HPDE6-E6E7 (cell line): ENCODE measurements at regions not wholly inside any gene's neighbourhood (a gene's known extent, or its start where the extent isn't known, plus 50 kb on each side); places are given as distances from the start of the nearest gene placed in this dataset.
"Not testable (repeated sequence)": the region's sequence is repeated elsewhere in the genome, so short reads cannot be mapped to it uniquely, and the experiment has no call there.

Experiments used
- DNase-seq: peaks from one replicate; pipeline ENCODE4 v3.0.0; 2011; ENCODE audit warnings: missing footprints; ENCODE audit errors: extremely low spot score

GRCh38 chr9:73095425-73095824 lies 56.2 kb upstream of the ANXA1 start:
- no peak for DNase-seq

GRCh38 chr9:73093740-73094379 lies 57.8 kb upstream of the ANXA1 start:
- no peak for DNase-seq

GRCh38 chr9:73093016-73093739 lies 58.5 kb upstream of the ANXA1 start:
- no peak for DNase-seq

- DNase-seq: no peak
Observed at GRCh38 chr9:73091909-73092308, 59.8 kb upstream of the ANXA1 start.

DNA sequence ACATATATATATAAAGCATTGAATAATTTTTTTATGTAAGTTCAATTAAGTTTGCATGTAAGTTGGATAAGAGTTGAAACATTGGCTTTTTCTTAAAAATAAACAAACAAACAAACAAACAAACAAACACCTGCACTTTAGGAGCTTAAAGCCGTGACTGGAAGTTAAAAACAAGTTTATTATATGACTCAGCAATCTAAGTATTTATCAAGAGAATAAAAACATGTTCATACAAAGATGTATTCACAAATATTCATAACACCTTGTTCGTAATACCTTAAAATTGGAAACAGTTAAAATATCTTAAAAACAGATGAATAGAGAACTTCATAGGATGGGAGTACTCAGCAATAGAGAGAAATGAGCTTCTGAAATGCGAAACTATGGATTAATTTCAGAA lies 61.5 kb upstream of the ANXA1 start:
- no peak for DNase-seq

DNA sequence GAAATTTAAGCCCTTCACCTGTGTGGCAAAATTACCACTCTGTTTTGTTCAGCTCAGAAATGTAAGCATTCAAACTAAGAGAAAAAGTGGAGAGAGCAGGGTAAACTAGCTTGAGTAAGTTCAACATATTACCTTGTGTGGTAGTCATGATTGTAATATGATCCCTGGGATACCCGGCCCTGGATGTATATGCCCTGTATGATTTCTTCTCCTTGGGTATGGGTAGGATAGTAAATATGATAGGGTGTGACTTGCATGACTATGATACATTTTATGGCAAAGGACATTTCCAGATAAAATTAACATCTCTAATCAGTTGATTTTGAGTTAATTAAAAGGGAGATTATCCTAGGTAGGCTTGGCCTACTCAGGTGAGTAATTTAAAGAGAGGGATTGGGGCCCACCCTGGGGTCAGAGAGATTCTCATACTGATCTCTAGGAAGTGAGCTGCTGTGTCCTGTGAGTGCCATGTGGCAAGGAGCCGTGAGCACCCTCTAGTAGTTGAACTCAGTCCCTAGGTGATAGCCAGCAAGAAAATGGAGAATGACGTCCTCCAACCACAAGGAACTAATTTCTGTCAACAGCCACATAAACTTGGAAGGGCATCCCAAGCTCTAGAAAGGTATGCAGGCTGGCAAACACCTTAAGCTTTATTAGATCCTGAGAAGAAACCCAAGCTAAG lies 62.2 kb upstream of the ANXA1 start:
- no peak for DNase-seq

- DNase-seq: not testable (repeated sequence)
Observed at GRCh38 chr9:73087876-73088275, 63.8 kb upstream of the ANXA1 start.

GRCh38 chr9:73083519-73083918 lies 68.1 kb upstream of the ANXA1 start:
- DNase-seq: no peak

- DNase-seq: peak; percentile 29
Observed at GRCh38 chr9:73081979-73082657, 69.5 kb upstream of the ANXA1 start.

DNA sequence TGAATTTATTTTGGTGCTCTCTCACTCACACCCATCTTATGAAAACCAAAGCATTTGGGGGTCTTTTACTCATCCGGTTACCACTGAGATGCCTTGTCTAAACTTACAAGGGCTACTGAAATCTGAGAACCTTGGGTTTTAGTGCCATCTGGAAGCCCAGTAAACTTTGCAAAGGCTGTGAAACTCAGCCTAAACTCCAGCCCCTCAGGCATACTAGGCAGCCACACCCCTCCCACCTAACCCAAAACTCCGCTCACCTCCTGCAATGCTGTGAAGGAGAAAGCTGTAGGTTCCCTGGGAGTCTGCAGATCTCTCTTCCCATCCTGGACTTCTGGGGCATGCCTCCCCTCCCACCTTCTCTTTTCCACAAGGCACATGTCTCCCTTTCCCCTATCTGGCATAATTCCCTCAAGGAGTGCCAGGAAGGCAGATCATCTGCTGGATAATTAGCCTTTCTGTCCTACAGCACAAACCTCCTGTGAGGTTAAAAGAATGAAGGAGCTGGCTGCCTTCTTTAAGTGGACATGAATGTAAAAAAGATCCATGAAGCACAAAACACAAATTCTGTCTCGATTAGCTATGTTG lies 71.5 kb upstream of the ANXA1 start:
- no peak for DNase-seq

GRCh38 chr9:73079326-73079725 lies 72.3 kb upstream of the ANXA1 start:
- DNase-seq: peak; percentile 13

DNA sequence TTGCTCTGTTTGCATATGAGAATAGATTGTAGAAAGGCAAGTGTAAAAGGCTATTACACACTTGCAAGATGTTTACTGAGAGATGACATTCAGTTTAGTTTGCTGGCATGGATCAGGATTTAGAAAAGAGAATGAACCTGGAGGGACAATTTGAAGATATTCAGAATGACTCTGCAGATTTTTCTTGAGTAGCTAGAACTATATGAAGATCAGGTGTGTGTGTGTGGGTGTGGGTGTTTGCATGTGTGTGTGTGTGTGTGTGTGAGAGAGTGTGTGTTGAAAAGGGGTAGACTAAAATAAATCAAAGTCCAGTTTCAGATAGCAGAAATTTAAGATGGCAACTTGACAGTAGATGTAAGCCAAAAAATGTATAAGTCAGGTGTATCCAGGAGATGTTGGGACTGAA lies 74.0 kb upstream of the ANXA1 start:
- no peak for DNase-seq

DNA sequence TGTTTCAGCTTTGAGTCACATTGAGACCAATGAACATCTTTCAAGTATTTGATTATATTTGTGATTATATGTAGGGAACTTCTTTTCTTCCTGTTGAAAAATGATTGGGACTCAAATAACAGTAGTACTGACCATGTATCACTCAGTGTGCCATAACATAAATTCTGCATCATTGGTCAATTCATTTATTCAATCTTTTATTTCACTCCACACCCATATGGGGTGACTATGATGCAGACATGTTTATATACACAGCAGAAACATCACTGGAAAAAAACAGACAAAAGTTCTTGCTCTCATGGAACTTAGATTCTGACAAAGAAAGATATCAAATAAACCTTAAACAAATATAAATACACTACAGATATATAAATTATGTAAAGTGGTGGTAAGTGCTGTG lies 74.7 kb upstream of the ANXA1 start:
- DNase-seq: no peak

DNA sequence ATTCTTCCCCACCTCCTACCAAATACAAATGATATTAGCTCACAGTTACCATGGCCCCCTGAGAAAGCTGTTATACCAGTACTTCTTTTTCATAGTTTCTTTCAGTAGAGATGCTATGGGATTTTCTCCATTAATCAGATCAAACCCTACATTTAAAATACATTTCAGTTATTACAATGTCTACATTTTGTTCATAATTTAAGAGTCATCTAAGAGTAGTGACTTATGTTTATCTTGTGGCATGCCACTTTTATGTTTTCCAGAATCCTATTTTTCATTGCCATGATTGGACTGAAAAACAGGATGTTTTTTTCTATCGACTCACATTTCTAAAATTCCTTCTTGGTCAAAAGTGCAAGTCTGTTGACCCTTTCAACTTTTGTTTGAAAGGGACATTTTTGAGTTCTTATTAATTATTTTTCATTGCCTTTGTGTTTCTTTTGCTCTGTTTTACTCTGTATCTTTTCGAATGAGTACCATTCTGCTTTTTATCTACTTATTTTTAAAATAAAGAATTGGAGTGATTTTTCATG lies 77.4 kb upstream of the ANXA1 start:
- DNase-seq: no peak

DNA sequence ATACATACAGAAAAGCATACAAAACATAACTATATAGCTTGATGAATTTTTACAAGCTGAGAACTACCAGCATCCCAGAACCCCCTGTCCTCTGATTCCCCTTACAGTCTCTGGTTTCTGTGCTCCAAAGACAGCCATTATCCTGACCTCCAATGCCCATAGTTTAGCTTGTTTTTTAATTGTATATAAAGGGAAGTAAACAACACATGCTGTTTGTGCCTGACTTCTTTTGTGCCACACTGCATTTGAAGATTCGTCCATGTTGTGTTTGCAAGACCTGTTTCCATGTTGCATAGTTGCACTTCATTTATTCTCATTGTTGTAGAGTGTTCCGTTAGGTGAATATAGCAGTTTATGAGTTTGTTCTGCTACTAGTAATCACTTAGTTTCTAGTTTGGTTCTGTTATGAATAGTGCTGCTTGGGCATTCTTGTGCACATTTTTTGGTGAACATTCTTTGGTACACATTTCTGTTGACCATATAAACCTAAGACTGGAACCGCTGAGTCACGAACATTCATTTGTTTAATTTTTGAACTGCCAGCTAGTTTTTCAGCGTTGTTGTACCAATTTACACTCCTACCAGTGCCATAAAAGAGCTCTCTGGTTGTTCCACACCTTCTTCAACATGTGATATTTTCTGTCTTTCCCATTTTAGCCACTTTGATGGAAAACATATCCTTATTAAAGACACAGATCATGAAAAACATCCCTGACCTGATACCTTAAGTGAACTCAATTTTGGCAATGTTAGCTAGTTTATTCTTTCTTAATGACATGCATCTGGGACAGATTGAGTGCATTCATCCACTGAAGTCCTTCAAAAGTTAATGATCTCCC lies 78.1 kb upstream of the ANXA1 start:
- DNase-seq: no peak

- no peak for DNase-seq
Observed at GRCh38 chr9:73067074-73067473, 84.6 kb upstream of the ANXA1 start.

DNA sequence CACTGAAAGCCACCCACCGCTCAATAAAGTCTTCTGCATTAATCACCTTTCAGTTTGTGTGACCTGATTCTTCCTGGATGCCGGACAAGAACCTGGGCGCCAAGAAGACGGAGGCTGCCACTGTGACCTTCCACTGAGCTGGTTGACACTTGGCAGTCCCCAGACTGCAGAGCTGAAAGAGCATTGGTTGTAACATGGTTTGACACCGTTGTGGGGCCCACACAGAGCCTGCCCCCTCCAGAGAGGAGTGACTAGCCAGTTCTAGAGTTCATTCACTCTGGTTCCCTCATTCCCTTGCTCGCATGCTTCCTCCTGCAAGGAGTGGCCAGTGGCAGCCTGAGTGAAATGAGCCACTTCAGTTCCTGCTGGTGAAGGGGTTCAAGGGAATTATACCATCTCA lies 86.2 kb upstream of the ANXA1 start:
- no peak for DNase-seq

- DNase-seq: no peak
Observed at GRCh38 chr9:73064315-73064714, 87.3 kb upstream of the ANXA1 start.

DNA sequence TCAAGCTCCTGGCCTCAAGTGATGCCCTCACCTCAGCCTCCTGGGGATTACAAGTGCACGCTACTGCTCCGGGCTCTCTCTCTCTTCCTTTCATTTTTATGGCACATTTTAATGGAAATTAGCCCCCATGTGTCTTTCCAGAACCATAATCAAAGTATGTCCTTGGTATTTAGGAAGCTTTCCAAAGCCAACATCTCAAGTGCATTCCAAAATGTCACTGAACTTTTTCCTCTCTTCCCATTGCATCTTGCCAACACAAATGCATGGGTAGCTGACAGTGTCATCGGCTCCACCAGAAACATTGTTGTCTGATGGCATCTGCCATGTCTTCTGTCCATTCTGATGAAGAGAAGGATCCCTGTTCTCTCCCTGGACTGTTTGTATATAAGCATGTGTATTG lies 90.5 kb upstream of the ANXA1 start:
- no peak for DNase-seq

DNA sequence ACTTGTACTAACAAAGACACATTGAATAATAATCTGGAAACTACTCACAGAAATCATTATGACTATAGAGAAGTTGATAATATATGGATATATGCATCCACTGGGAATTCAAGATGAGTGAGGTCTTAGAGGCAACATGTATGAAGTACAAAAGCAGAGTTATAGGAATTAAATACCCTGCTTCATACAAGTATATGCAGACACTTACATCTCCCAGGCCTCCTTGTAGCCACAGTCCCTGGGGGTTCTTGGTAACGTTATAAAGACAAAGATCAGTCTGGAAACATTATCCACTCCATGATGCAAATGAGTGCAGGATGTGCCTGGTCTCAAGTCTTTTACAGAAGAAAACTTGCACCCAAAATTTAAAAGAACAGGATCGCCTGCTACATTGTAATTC lies 92.4 kb upstream of the ANXA1 start:
- no peak for DNase-seq

DNA sequence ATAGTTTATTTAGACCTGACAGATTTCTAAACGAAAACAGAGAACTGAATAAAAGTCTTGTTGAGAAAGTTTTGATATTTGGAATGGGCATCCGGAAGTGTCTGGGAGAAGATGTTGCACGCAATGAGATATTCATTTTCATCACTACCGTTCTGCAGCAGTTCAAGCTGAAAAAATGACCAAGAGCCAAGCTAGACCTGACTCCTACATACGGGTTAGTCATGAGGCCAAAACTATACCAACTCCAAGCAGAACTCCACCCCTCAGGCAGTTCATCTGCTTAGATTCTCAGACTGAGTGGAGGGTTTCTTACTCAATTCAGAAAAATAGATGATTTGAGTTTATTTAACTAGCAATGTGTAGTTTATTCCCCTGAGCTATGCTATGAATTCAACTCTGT lies 95.4 kb upstream of the ANXA1 start:
- no peak for DNase-seq
